IPS-18c (cell line): ENCODE measurements at regions not wholly inside any gene's neighbourhood (a gene's known extent, or its start where the extent isn't known, plus 50 kb on each side); places are given as distances from the start of the nearest gene placed in this dataset.

Experiments
- H3K4me3 ChIP-seq: 2 replicates; pipeline ENCODE4 v1.7.0; 2013; ENCODE audit warnings: low read depth, mild to moderate bottlenecking, low read length, moderate library complexity; ENCODE audit not compliant: insufficient read depth
- H3K9me3 ChIP-seq: one replicate; pipeline ENCODE4 v1.6.1; 2013; ENCODE audit warnings: mild to moderate bottlenecking, low read length, moderate library complexity; ENCODE audit not compliant: control insufficient read depth, insufficient read depth

- no peaks in the 10 kb centered on the region for H3K9me3 ChIP-seq
- H3K4me3 ChIP-seq: no peak overlapping the region
These were observed 111.6 kb upstream of the ESRRB start for GRCh38 chr14:76264384-76264783.

- no peaks in the 10 kb centered on the region for H3K9me3 ChIP-seq
- no peak overlapping the region for H3K4me3 ChIP-seq
These were observed 108.5 kb upstream of the ESRRB start for GRCh38 chr14:76267322-76268046.

- H3K4me3 ChIP-seq: no peak overlapping the region
These were observed 107.9 kb upstream of the ESRRB start for GRCh38 chr14:76268047-76268431.

GRCh38 chr14:76268700-76269099 lies 107.2 kb upstream of the ESRRB start:
- Histone ChIP-seq H3K9me3 (no peaks in the 10 kb centered on the region), H3K4me3 (no peak overlapping the region)

More at GRCh38 chr14:76268047-76268431, 107.9 kb upstream of the ESRRB start:
- no peaks in the 10 kb centered on the region for H3K9me3 ChIP-seq

- no peak overlapping the region for H3K4me3 ChIP-seq
- H3K9me3 ChIP-seq: no peaks in the 10 kb centered on the region
These were observed 104.7 kb upstream of the ESRRB start for GRCh38 chr14:76271041-76271755.

GRCh38 chr14:76272349-76272748 lies 103.6 kb upstream of the ESRRB start:
- H3K9me3 ChIP-seq: no peaks in the 10 kb centered on the region
- H3K4me3 ChIP-seq: no peak overlapping the region

GRCh38 chr14:76272774-76273173 lies 103.2 kb upstream of the ESRRB start:
- no peaks in the 10 kb centered on the region for H3K9me3 ChIP-seq

GRCh38 chr14:76273346-76273745 lies 102.6 kb upstream of the ESRRB start:
- no peaks in the 10 kb centered on the region for H3K9me3 ChIP-seq
- H3K4me3 ChIP-seq: no peak overlapping the region

More at GRCh38 chr14:76272774-76273173, 103.2 kb upstream of the ESRRB start:
- H3K4me3 ChIP-seq: no peak overlapping the region

GRCh38 chr14:76274324-76274723 lies 101.6 kb upstream of the ESRRB start:
- Histone ChIP-seq H3K4me3 (no peak overlapping the region), H3K9me3 (no peaks in the 10 kb centered on the region)

- Histone ChIP-seq H3K9me3 (no peaks in the 10 kb centered on the region), H3K4me3 (no peak overlapping the region)
These were observed 98.3 kb upstream of the ESRRB start for GRCh38 chr14:76277586-76278130.

- H3K4me3 ChIP-seq: no peak overlapping the region
- H3K9me3 ChIP-seq: no peaks in the 10 kb centered on the region
These were observed 95.7 kb upstream of the ESRRB start for GRCh38 chr14:76280221-76280620.

- Histone ChIP-seq H3K9me3 (no peaks in the 10 kb centered on the region), H3K4me3 (no peak overlapping the region)
These were observed 93.4 kb upstream of the ESRRB start for GRCh38 chr14:76282581-76282980.

- H3K9me3 ChIP-seq: no peaks in the 10 kb centered on the region
- no peak overlapping the region for H3K4me3 ChIP-seq
These were observed 88.9 kb upstream of the ESRRB start for GRCh38 chr14:76287063-76287462.

- H3K9me3 ChIP-seq: no peaks in the 10 kb centered on the region
- H3K4me3 ChIP-seq: no peak overlapping the region
These were observed 86.7 kb upstream of the ESRRB start for GRCh38 chr14:76289276-76289675.

GRCh38 chr14:76292561-76292960 lies 83.4 kb upstream of the ESRRB start:
- no peak overlapping the region for H3K4me3 ChIP-seq
- no peaks in the 10 kb centered on the region for H3K9me3 ChIP-seq

- Histone ChIP-seq H3K9me3 (no peaks in the 10 kb centered on the region), H3K4me3 (no peak overlapping the region)
These were observed 82.7 kb upstream of the ESRRB start for GRCh38 chr14:76293221-76293620.

GRCh38 chr14:76293923-76294322 lies 82.0 kb upstream of the ESRRB start:
- Histone ChIP-seq H3K4me3 (no peak overlapping the region), H3K9me3 (no peaks in the 10 kb centered on the region)

- H3K4me3 ChIP-seq: no peak overlapping the region
- H3K9me3 ChIP-seq: no peaks in the 10 kb centered on the region
These were observed 81.1 kb upstream of the ESRRB start for GRCh38 chr14:76294876-76295275.
